A673 (cell line): ENCODE measurements at regions not wholly inside any gene's neighbourhood (a gene's known extent, or its start where the extent isn't known, plus 50 kb on each side); places are given as distances from the start of the nearest gene placed in this dataset.

Experiments
- BruUV-seq: library from RNA; stranded (reverse); fragments of 400-500 nt; replicated peaks from 2 replicates; lab custom pipeline; 2021; lab: Mats Ljungman, UMichigan
- CTCF ChIA-PET: fragments of 300-600 bp; sonication (Branson Sonifier 250); formaldehyde crosslinking; loops from one replicate; lab custom pipeline; 2022; ENCODE audit warnings: antibody characterized with exemption; lab: Charles Lee
- POLR2A ChIA-PET: fragments of 300-600 bp; sonication (Branson Sonifier 250); formaldehyde crosslinking; loops from one replicate; lab custom pipeline; 2022; ENCODE audit warnings: antibody characterized with exemption; ENCODE audit not compliant: low non-redundant PET; lab: Charles Lee
- DNase-seq: peaks from one replicate; pipeline ENCODE4 v3.0.0-alpha.2; 2015; ENCODE audit warnings: low spot score
- H3K27ac ChIP-seq: fragments of 200-600 bp; sonication (generic); 2 replicates; pipeline ENCODE4 v1.5.1; 2016; ENCODE audit warnings: mixed run types, low read depth, mild to moderate bottlenecking, mixed read lengths, antibody characterized with exemption, low read length; ENCODE audit not compliant: poor library complexity, severe bottlenecking
- H3K27me3 ChIP-seq: fragments of 200-600 bp; sonication (generic); replicated peaks from 2 replicates; pipeline ENCODE4 v1.6.1; 2017; ENCODE audit warnings: mixed run types, low read depth, mild to moderate bottlenecking, mixed read lengths, antibody characterized with exemption, low read length; ENCODE audit not compliant: insufficient read depth, poor library complexity
- H3K36me3 ChIP-seq: fragments of 200-600 bp; sonication (generic); 2 replicates; pipeline ENCODE4 v1.6.1; 2016; ENCODE audit warnings: mixed run types, mild to moderate bottlenecking, mixed read lengths, antibody characterized with exemption, low read length; ENCODE audit not compliant: insufficient read depth, poor library complexity, severe bottlenecking
- H3K4me1 ChIP-seq: fragments of 200-600 bp; sonication (generic); 2 replicates; pipeline ENCODE4 v1.6.1; 2017; ENCODE audit warnings: mixed run types, mild to moderate bottlenecking, mixed read lengths, antibody characterized with exemption, low read length; ENCODE audit not compliant: insufficient read depth, poor library complexity, severe bottlenecking
- H3K4me3 ChIP-seq: fragments of 200-600 bp; sonication (generic); 2 replicates; pipeline ENCODE4 v1.5.1; 2016; ENCODE audit warnings: low read depth, mixed run types, mild to moderate bottlenecking, mixed read lengths, low read length; ENCODE audit not compliant: poor library complexity, severe bottlenecking
- H3K9me3 ChIP-seq: fragments of 200-600 bp; sonication (generic); 2 replicates; pipeline ENCODE4 v1.6.1; 2016; ENCODE audit warnings: mixed run types, low read depth, mild to moderate bottlenecking, mixed read lengths, antibody characterized with exemption, low read length; ENCODE audit not compliant: poor library complexity, severe bottlenecking
- EZH2 ChIP-seq: fragments of 200-600 bp; sonication (generic); IDR thresholded peaks from 2 replicates; pipeline ENCODE4 v1.6.1; 2017; ENCODE audit warnings: borderline replicate concordance, low read depth, mild to moderate bottlenecking, mixed read lengths, antibody characterized with exemption, low read length; ENCODE audit not compliant: poor library complexity, severe bottlenecking
- intact Hi-C: fragments of 100-400 bp; cut with micrococcal nuclease; formaldehyde crosslinking; loops from one replicate; pipeline ENCODE4 v1.10.0; 2022; ENCODE audit not compliant: unreplicated experiment
- TF ChIP-seq, protein P1 (sequence below): fragments of 300-800, 200-600 bp; sonication (generic); conservative IDR thresholded peaks from 2 replicates; pipeline ENCODE4 v1.5.1; 2017; ENCODE audit warnings: low read depth, mild to moderate bottlenecking, antibody characterized with exemption, low read length, moderate library complexity, mixed read lengths

DNA sequence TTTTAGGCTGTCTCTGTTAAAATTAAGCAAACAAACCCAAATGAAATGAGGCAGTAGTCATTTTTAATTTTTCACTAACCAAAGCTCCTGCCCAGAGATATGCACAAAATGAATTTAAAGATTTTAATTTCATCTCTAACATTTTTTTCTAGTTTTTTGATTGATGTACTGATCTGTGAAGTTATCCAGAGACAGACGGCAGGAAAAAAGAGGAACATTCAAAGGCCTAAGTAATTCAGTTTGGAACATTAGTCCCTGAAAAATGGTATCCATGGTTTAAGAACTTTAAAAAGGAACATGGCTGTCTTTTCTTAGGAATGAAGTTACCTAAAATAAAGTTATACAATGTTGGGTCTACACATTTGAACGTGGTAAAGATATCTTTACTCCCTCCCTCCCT is 498.8 kb upstream of the LMO3 start:
- TF ChIP-seq, protein P1, sequence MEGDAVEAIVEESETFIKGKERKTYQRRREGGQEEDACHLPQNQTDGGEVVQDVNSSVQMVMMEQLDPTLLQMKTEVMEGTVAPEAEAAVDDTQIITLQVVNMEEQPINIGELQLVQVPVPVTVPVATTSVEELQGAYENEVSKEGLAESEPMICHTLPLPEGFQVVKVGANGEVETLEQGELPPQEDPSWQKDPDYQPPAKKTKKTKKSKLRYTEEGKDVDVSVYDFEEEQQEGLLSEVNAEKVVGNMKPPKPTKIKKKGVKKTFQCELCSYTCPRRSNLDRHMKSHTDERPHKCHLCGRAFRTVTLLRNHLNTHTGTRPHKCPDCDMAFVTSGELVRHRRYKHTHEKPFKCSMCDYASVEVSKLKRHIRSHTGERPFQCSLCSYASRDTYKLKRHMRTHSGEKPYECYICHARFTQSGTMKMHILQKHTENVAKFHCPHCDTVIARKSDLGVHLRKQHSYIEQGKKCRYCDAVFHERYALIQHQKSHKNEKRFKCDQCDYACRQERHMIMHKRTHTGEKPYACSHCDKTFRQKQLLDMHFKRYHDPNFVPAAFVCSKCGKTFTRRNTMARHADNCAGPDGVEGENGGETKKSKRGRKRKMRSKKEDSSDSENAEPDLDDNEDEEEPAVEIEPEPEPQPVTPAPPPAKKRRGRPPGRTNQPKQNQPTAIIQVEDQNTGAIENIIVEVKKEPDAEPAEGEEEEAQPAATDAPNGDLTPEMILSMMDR = no peak

DNA sequence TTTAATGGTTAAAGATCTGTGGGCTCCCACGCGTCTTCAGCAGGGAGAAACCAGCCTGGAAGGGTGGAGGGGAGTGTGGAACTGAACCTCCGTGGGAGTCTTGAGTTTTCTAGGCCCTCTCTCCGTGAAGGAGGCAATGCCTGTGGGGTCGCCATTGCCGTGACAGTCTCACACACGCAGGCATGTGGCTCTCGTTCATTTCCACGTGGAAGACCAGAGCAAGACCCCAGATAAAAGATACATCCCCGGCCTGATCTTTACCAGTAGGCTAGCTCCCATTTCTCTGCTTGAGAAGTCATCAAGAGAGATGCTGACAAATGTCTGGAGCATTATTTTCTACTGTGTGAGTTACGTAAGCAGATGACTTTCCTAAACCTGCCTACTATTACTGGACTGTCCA is 491.7 kb upstream of the LMO3 start:
- ChIA-PET POLR2A (no interaction called here), CTCF (no interaction called here)
- Histone ChIP-seq H3K27ac (no peak overlapping the region), H3K36me3 (no peaks in the 10 kb centered on the region), H3K27me3 (no peaks in the 10 kb centered on the region), H3K9me3 (peaks cover 2% of the 10 kb centered on the region), H3K4me1 (no peaks in the 10 kb centered on the region), H3K4me3 (no peak overlapping the region)
- DNase-seq = no peak
- TF ChIP-seq, protein P1 = no peak
- TF ChIP-seq EZH2 = no peak
- BruUV-seq = no TSS peak
- intact Hi-C loops = no loop called here

More for the DNA sequence above, 498.8 kb upstream of the LMO3 start:
- H3K4me3 ChIP-seq = no peak overlapping the region
- H3K27ac ChIP-seq = no peak overlapping the region
- no peaks in the 10 kb centered on the region for H3K27me3 ChIP-seq
- ChIA-PET POLR2A (no interaction called here), CTCF (no interaction called here)
- H3K9me3 ChIP-seq = no peaks in the 10 kb centered on the region
- peaks cover 4% of the 10 kb centered on the region for H3K4me1 ChIP-seq
- intact Hi-C loops = no loop called here
- no peak for DNase-seq
- BruUV-seq = no TSS peak
- H3K36me3 ChIP-seq = no peaks in the 10 kb centered on the region

DNA sequence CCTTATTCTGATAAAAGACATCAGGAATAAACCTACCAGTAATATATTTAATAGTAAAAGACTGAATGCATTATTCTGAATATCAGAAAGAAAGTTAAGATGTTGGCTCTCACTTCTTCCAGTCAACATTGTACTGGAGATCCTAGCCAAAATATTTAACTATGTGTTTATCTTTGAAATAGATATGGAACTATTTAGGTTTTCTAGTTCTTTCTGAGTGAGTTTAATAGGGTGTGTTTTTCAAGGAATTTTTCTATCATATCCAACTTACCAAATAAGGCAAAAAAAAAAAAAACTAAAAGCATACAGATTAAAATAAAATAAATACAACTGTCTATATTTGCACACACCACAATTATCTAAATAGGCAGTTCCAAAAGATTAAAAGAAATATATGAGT is 478.9 kb upstream of the LMO3 start:
- H3K36me3 ChIP-seq = no peaks in the 10 kb centered on the region
- H3K9me3 ChIP-seq = peaks cover 8% of the 10 kb centered on the region
- H3K4me3 ChIP-seq = no peak overlapping the region
- ChIA-PET CTCF (no interaction called here), POLR2A (no interaction called here)
- DNase-seq = no peak
- no peaks in the 10 kb centered on the region for H3K27me3 ChIP-seq
- no peak overlapping the region for H3K27ac ChIP-seq
- BruUV-seq = no TSS peak
- TF ChIP-seq, protein P1 = no peak
- TF ChIP-seq EZH2 = no peak
- intact Hi-C loops = no loop called here
- H3K4me1 ChIP-seq = no peaks in the 10 kb centered on the region
